IMR-90 (cell line): ENCODE measurements at regions not wholly inside any gene's neighbourhood (a gene's known extent, or its start where the extent isn't known, plus 50 kb on each side); places are given as distances from the start of the nearest gene placed in this dataset.

Experiments
- ATAC-seq: fragments of 200-7000 bp; cut with Tn5 transposase; 2 replicates; pipeline ENCODE4 v1.9.1; 2020; ENCODE audit warnings: low read depth, mild to moderate bottlenecking, moderate library complexity
- BruUV-seq: library from RNA; stranded (reverse); fragments of 400-500 nt; replicated peaks from 2 replicates; lab custom pipeline; 2021; lab: Mats Ljungman, UMichigan
- CTCF ChIA-PET: fragments of 300-600 bp; formaldehyde crosslinking; extraction: SDS; loops from one replicate; lab custom pipeline; 2021; ENCODE audit warnings: antibody characterized with exemption; lab: Yijun Ruan, JAX
- POLR2A ChIA-PET: fragments of 300-600 bp; sonication (Branson Sonifier 250); formaldehyde crosslinking; loops from one replicate; lab custom pipeline; 2022; ENCODE audit warnings: antibody characterized with exemption; ENCODE audit not compliant: unreplicated experiment; lab: Charles Lee
- DNase-seq: peaks from one replicate; pipeline ENCODE4 v3.0.0; 2013
- H2AFZ ChIP-seq: replicated peaks from 2 replicates; pipeline ENCODE3; 2013; ENCODE audit warnings: low read length, mild to moderate bottlenecking; ENCODE audit not compliant: poor library complexity
- H2AK5ac ChIP-seq: 2 replicates; pipeline ENCODE4 v1.6.1; 2013; ENCODE audit warnings: low read depth, low read length, inconsistent platforms
- H2AK9ac ChIP-seq: replicated peaks from 2 replicates; pipeline ENCODE3; 2013; ENCODE audit warnings: mild to moderate bottlenecking, low read depth, low read length, moderate library complexity; ENCODE audit not compliant: poor library complexity
- H2BK120ac ChIP-seq: 2 replicates; pipeline ENCODE4 v1.6.1; 2013; ENCODE audit warnings: low read depth, low read length, inconsistent platforms
- H2BK15ac ChIP-seq: 3 replicates; pipeline ENCODE4 v1.6.1; 2013; ENCODE audit warnings: low read depth, low read length, inconsistent platforms
- H2BK20ac ChIP-seq: 2 replicates; pipeline ENCODE4 v1.6.1; 2013; ENCODE audit warnings: low read depth, mild to moderate bottlenecking, inconsistent platforms, low read length, moderate library complexity
- H2BK5ac ChIP-seq: 2 replicates; pipeline ENCODE4 v1.6.1; 2013; ENCODE audit warnings: mild to moderate bottlenecking, low read depth, low read length, inconsistent platforms; ENCODE audit not compliant: poor library complexity, severe bottlenecking
- H3K14ac ChIP-seq: replicated peaks from 2 replicates; pipeline ENCODE4 v1.6.1; 2013; ENCODE audit warnings: low read depth, low read length, inconsistent platforms
- H3K18ac ChIP-seq: 2 replicates; pipeline ENCODE4 v1.6.1; 2013; ENCODE audit warnings: low read depth, low read length, control low read depth
- H3K23ac ChIP-seq: 2 replicates; pipeline ENCODE4 v1.6.1; 2013; ENCODE audit warnings: low read depth, low read length, inconsistent platforms
- H3K27ac ChIP-seq: 2 replicates; pipeline ENCODE4 v1.5.1; 2013; ENCODE audit warnings: mild to moderate bottlenecking, control low read depth, low read length; ENCODE audit not compliant: insufficient read depth
- H3K27me3 ChIP-seq: 2 replicates; pipeline ENCODE4 v1.6.1; 2013; ENCODE audit warnings: low read length; ENCODE audit not compliant: control insufficient read depth, insufficient read depth
- H3K36me3 ChIP-seq: 2 replicates; pipeline ENCODE4 v1.6.1; 2013; ENCODE audit warnings: low read length, mixed read lengths; ENCODE audit not compliant: control insufficient read depth, insufficient read depth
- H3K4ac ChIP-seq: 2 replicates; pipeline ENCODE4 v1.6.1; 2013; ENCODE audit warnings: low read depth, low read length, inconsistent platforms
- H3K4me1 ChIP-seq: 2 replicates; pipeline ENCODE4 v1.6.1; 2013; ENCODE audit warnings: low read length, mixed read lengths; ENCODE audit not compliant: control insufficient read depth, insufficient read depth
- H3K4me2 ChIP-seq: 2 replicates; pipeline ENCODE4 v1.6.1; 2013; ENCODE audit warnings: low read depth, mild to moderate bottlenecking, control low read depth, low read length, moderate library complexity
- H3K4me3 ChIP-seq: 2 replicates; pipeline ENCODE4 v1.5.1; 2013; ENCODE audit warnings: low read depth, mild to moderate bottlenecking, control low read depth, low read length, moderate library complexity; ENCODE audit not compliant: insufficient read depth
- H3K56ac ChIP-seq: 2 replicates; pipeline ENCODE4 v1.6.1; 2013; ENCODE audit warnings: low read length, inconsistent platforms; ENCODE audit not compliant: insufficient read depth; ENCODE audit errors: extremely low read depth
- H3K79me1 ChIP-seq, 2 experiments: 2 replicates each; pipeline ENCODE4 v1.6.1; 2013; ENCODE audit warnings: low read length in 2 of 2, inconsistent platforms in 1 of 2, low read depth in 1 of 2
- H3K9ac ChIP-seq: 2 replicates; pipeline ENCODE4 v1.6.1; 2013; ENCODE audit warnings: low read depth, low read length, control low read depth
- H3K9me1 ChIP-seq: 2 replicates; pipeline ENCODE4 v1.6.1; 2013; ENCODE audit warnings: low read length, inconsistent platforms; ENCODE audit not compliant: insufficient read depth
- H3K9me3 ChIP-seq: 2 replicates; pipeline ENCODE4 v1.6.1; 2013; ENCODE audit warnings: low read length; ENCODE audit not compliant: control insufficient read depth, insufficient read depth
- H4K20me1 ChIP-seq: 2 replicates; pipeline ENCODE4 v1.6.1; 2013; ENCODE audit warnings: low read length, inconsistent platforms; ENCODE audit not compliant: insufficient read depth
- H4K5ac ChIP-seq: 2 replicates; pipeline ENCODE4 v1.6.1; 2013; ENCODE audit warnings: mild to moderate bottlenecking, low read depth, low read length, control low read depth
- H4K8ac ChIP-seq, 2 experiments: 2 replicates each; pipeline ENCODE4 v1.6.1; 2013; ENCODE audit warnings: low read depth in 2 of 2, low read length in 2 of 2, control low read depth in 1 of 2, inconsistent platforms in 1 of 2
- H4K91ac ChIP-seq: 2 replicates; pipeline ENCODE4 v1.6.1; 2013; ENCODE audit warnings: low read depth, low read length, inconsistent platforms; ENCODE audit not compliant: insufficient read depth
- CTCF ChIP-seq: conservative IDR thresholded peaks from 2 replicates; pipeline ENCODE4 v1.5.1; 2012; ENCODE audit warnings: mild to moderate bottlenecking, low read depth, low read length, improper control_type of control experiment
- RAD21 ChIP-seq: IDR thresholded peaks from 2 replicates; pipeline ENCODE4 v1.6.1; 2012; ENCODE audit warnings: low read length, improper control_type of control experiment
- USF2 ChIP-seq: fragments of 150-350 bp; IDR thresholded peaks from 2 replicates; pipeline ENCODE4 v1.6.1; 2017; ENCODE audit warnings: mild to moderate bottlenecking, antibody characterized with exemption, low read length, low read depth
- WGBS, 2 experiments: methylation state at CpG; one replicate each; pipeline versions ENCODE4 v1.1.5 to v1.1.7; 2013; ENCODE audit warnings: missing lambda C conversion rate in 2 of 2; ENCODE audit not compliant: insufficient read length in 1 of 2; ENCODE audit errors: extremely low coverage in 2 of 2; 5-methylcytosine and 5-hydroxymethylcytosine counted together
- dilution Hi-C: fragments of 300-500 bp; cut with HindIII; formaldehyde crosslinking; loops from one replicate; pipeline ENCODE4 v1.14.3; 2018; ENCODE audit warnings: low sequenced_read_pairs; ENCODE audit not compliant: unreplicated experiment
- in situ Hi-C: fragments of 300-500 bp; cut with MboI; formaldehyde crosslinking; loops from 3 replicates; pipeline ENCODE4 v1.14.3; 2019; ENCODE audit warnings: low sequenced_read_pairs, inconsistent platforms, mixed read lengths
- intact Hi-C: fragments of 100-400 bp; cut with micrococcal nuclease; formaldehyde crosslinking; loops from 2 replicates; pipeline ENCODE4 v1.10.0; 2022

GRCh38 chr2:83014462-83014861 lies 1444.6 kb downstream of the SUCLG1 start:
- H3K79me1 ChIP-seq, result no peaks in the 10 kb centered on the region
- H4K91ac ChIP-seq, result no peak overlapping the region
- H3K14ac ChIP-seq, result no peak overlapping the region
- no CpG with 5 or more reads among the region's 2 CpGs for WGBS, 2 experiments
- H3K4me3 ChIP-seq, result no peak overlapping the region
- intact Hi-C loops, result no loop called here
- no peak overlapping the region for H4K5ac ChIP-seq
- H3K18ac ChIP-seq, result no peak overlapping the region
- no peak overlapping the region for H2AK9ac ChIP-seq
- H2AK5ac ChIP-seq, result no peak overlapping the region
- ATAC-seq (no peak), DNase-seq (no peak)
- CTCF ChIA-PET, result no interaction called here
- no peaks in the 10 kb centered on the region for H4K20me1 ChIP-seq
- no peak overlapping the region for H3K9ac ChIP-seq
- no peaks in the 10 kb centered on the region for H3K36me3 ChIP-seq
- no peak overlapping the region for H2AFZ ChIP-seq
- no peak overlapping the region for H2BK15ac ChIP-seq
- H3K4ac ChIP-seq, result no peak overlapping the region
- H3K4me1 ChIP-seq, result no peaks in the 10 kb centered on the region
- no peaks in the 10 kb centered on the region for H3K9me1 ChIP-seq
- POLR2A ChIA-PET, result no interaction called here
- no peaks in the 10 kb centered on the region for H3K9me3 ChIP-seq
- no peak for TF ChIP-seq USF2
- TF ChIP-seq CTCF, result no peak
- no peak for TF ChIP-seq RAD21
- H3K4me2 ChIP-seq, result no peak overlapping the region
- H2BK120ac ChIP-seq, result no peak overlapping the region
- no peak overlapping the region for H3K56ac ChIP-seq
- no TSS peak for BruUV-seq
- no peaks in the 10 kb centered on the region for H3K27me3 ChIP-seq
- dilution Hi-C loops, result no loop called here
- H3K27ac ChIP-seq, result no peak overlapping the region
- H2BK5ac ChIP-seq, result no peak overlapping the region
- in situ Hi-C loops, result no loop called here
- no peak overlapping the region for H4K8ac ChIP-seq
- no peak overlapping the region for H3K23ac ChIP-seq
- no peak overlapping the region for H2BK20ac ChIP-seq
